B cell (primary cell): ENCODE measurements at regions not wholly inside any gene's neighbourhood (a gene's known extent, or its start where the extent isn't known, plus 50 kb on each side); places are given as distances from the start of the nearest gene placed in this dataset.

Source experiments
- CTCF ChIP-seq: fragments of 200-600 bp; IDR thresholded peaks from one replicate; pipeline ENCODE4 v1.8.0; 2022; ENCODE audit warnings: antibody characterized with exemption, mild to moderate bottlenecking
- EZH2 ChIP-seq: IDR thresholded peaks from 2 replicates; pipeline ENCODE4 v1.6.1; 2012; ENCODE audit warnings: borderline replicate concordance, low read depth, mild to moderate bottlenecking, moderate library complexity, low read length; ENCODE audit not compliant: insufficient read depth, poor library complexity, severe bottlenecking

- no peak for TF ChIP-seq EZH2
- no peak for TF ChIP-seq CTCF
Measured at GRCh38 chr1:29876441-29876840, 640.1 kb downstream of the PTPRU start.
